Thymus (tissue), 11 donors: ENCODE measurements at regions not wholly inside any gene's neighbourhood (a gene's known extent, or its start where the extent isn't known, plus 50 kb on each side); places are given as distances from the start of the nearest gene placed in this dataset.

Experiments
- DNase-seq, 9 donors: peaks; one replicate each; pipeline ENCODE4 v3.0.0-alpha.2; 2013; ENCODE audit warnings: low spot score in 9 of 9, low read depth in 6 of 9, missing footprints in 1 of 9
- H3K27ac ChIP-seq, 2 donors: one replicate each; pipeline ENCODE4 v1.5.1; 2013; ENCODE audit warnings: control low read depth in 1 of 2, low read depth in 1 of 2, low read length in 1 of 2, mild to moderate bottlenecking in 1 of 2, moderate library complexity in 1 of 2
- H3K27me3 ChIP-seq, 2 donors: one replicate each; pipeline ENCODE4 v1.5.1; 2013; ENCODE audit warnings: low read length in 1 of 2; ENCODE audit not compliant: control insufficient read depth in 2 of 2, insufficient read depth in 1 of 2
- H3K36me3 ChIP-seq, 2 donors: one replicate each; pipeline ENCODE4 v1.5.1; 2013; ENCODE audit warnings: low read length in 1 of 2, mild to moderate bottlenecking in 1 of 2, moderate library complexity in 1 of 2; ENCODE audit not compliant: control insufficient read depth in 2 of 2, insufficient read depth in 2 of 2
- H3K4me1 ChIP-seq, 2 donors: one replicate each; pipeline ENCODE4 v1.5.1; 2013; ENCODE audit warnings: low read length in 2 of 2; ENCODE audit not compliant: control insufficient read depth in 2 of 2, insufficient read depth in 2 of 2
- H3K4me3 ChIP-seq, 2 donors: one replicate each; pipeline ENCODE4 v1.5.1; 2013; ENCODE audit warnings: low read length in 2 of 2, control low read depth in 1 of 2, mild to moderate bottlenecking in 1 of 2
- H3K9me3 ChIP-seq, 2 donors: one replicate each; pipeline ENCODE4 v1.5.1; 2013; ENCODE audit warnings: low read length in 1 of 2, mild to moderate bottlenecking in 1 of 2; ENCODE audit not compliant: control insufficient read depth in 2 of 2, insufficient read depth in 1 of 2
- WGBS: extraction: QIAGEN DNeasy Blood & Tissue Kit; methylation state at CpG from one replicate; pipeline ENCODE4 v1.1.7; 2013; 5-methylcytosine and 5-hydroxymethylcytosine counted together
- donor health status: healthy.

DNA sequence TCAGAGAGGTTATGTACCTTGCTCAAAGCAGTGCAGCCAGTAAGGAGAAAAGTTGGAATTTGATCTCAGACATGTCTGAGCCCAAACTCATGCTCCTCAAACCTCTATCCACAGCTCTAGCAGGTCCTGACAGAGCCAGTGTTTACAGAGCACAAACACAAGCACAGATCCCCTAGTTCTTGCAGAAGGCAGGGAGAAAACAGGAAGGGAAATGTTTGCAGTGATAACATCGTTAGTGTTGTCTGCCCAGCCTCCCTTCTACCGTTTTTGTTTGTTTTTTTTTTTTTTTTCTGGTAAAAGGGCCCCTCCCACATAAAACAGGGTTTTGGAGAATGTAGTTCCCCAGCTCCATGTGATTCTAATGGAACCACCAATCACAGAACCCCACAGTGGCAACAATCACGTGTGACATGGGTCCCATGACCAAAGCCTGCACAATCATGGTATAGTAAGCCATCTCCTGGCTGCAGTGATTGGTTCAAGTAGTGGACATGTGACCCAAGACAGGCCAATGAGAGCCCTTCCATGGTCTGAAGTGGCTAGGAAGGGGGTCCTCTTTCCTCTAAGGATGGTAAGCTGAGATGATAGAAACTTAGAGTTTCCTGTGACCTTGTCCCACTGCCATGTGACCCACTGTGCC is 513.4 kb downstream of the MED13L start:
- no peak for DNase-seq
- no peaks in the 10 kb centered on the region for H3K9me3 ChIP-seq
- 24% methylated on average over 3 of the region's 3 CpGs for WGBS
- no peaks in the 10 kb centered on the region for H3K27me3 ChIP-seq
- H3K36me3 ChIP-seq, result no peaks in the 10 kb centered on the region
- no peak overlapping the region for H3K27ac ChIP-seq
- H3K4me3 ChIP-seq, result no peak overlapping the region
- H3K4me1 ChIP-seq, result no peaks in the 10 kb centered on the region

DNA sequence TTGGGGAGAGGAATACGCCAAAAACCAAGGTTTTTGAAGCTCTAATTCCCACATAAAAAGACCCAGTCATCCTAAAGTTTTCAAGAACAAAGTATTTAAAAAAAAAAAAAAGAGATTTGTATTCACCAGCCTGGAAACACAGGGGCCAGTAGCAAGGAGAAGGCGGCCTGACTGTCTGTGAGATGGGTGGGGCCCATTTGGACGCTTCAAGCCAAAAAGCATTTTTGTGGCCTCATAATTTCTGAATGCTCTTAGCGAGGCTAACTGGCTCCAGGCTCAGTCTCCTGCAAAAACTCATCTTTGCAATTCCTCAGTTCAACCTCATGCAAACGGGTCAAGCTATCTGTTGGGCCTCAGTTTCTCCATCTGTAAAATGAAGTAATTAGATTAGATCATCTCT is 514.1 kb downstream of the MED13L start:
- H3K27ac ChIP-seq, result no peak overlapping the region
- H3K4me3 ChIP-seq, result no peak overlapping the region
- H3K4me1 ChIP-seq, result no peaks in the 10 kb centered on the region
- no peak for DNase-seq
- H3K9me3 ChIP-seq, result no peaks in the 10 kb centered on the region
- peaks cover 0 to 2% of the 10 kb centered on the region in 2 donors for H3K27me3 ChIP-seq
- WGBS, result 88% methylated on average over 5 of the region's 5 CpGs
- no peaks in the 10 kb centered on the region for H3K36me3 ChIP-seq

DNA sequence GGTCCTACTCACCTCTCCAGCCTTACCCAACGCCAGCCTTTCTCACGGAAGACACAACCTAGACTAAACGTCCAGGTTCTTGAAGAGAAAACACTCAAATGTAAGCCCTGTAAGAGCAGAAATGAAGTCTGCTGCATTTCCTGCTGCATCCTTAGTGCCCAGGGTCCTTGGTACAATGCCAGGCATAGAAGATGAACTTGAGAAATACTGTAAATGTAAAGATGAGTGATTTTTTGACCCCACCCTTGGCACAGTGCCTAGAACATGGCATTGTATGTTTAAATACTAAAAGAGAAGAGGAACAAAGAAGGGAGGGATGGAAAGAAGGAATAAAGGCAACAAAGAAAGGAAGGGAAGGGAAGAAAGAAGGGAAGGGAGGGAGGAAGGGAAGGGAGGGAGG is 514.6 kb downstream of the MED13L start:
- no peak for DNase-seq
- Histone ChIP-seq H3K36me3 (no peaks in the 10 kb centered on the region), H3K27ac (no peak overlapping the region), H3K27me3 (peaks cover 0 to 2% of the 10 kb centered on the region in 2 donors), H3K4me3 (no peak overlapping the region), H3K9me3 (no peaks in the 10 kb centered on the region), H3K4me1 (no peaks in the 10 kb centered on the region)
- 88% methylated on average over 3 of the region's 3 CpGs for WGBS

DNA sequence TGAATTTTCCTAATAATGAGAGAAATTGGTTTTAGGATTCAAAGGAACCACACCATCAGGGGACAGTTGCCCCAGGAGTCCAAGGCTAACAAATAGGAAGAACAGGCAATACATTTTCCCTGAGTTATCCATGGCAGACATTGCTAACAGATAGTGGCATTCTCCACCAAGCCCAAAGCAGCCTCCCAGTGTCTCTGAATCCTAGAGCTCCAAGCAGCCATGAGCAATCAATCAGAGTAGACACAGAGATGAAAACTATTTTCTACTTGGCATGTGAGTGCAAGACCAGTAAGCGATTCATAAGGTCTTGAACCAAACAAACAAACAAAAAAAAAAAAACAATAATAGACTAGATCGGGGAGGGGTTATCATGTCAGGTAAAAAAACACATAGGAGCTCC is 515.7 kb downstream of the MED13L start:
- Histone ChIP-seq H3K27me3 (peaks cover 0 to 2% of the 10 kb centered on the region in 2 donors), H3K27ac (no peak overlapping the region), H3K4me1 (no peaks in the 10 kb centered on the region), H3K9me3 (no peaks in the 10 kb centered on the region), H3K36me3 (no peaks in the 10 kb centered on the region), H3K4me3 (no peak overlapping the region)
- 94% methylated on average over 2 of the region's 2 CpGs for WGBS
- no peak for DNase-seq

DNA sequence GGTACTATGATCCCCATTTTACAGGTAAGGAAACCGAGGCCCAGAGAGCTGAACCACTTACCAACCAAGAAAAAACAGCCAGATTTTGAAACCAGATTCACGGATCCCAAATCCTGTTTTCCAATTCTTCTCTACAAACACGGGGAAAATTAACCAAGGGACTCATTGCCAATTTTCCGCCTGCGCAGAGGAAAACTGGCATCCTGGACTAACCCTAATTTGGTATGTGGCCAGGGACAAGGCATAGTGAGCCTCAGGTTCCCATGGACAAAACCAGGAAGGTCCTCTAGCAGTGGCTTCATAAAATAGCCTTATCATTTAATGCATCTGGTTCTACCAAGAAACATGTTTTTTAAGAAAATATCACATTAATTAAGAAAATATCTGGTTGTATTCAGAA is 517.3 kb downstream of the MED13L start:
- H3K27ac ChIP-seq, result no peak overlapping the region
- peaks cover 0 to 2% of the 10 kb centered on the region in 2 donors for H3K27me3 ChIP-seq
- no peaks in the 10 kb centered on the region for H3K36me3 ChIP-seq
- H3K4me1 ChIP-seq, result no peaks in the 10 kb centered on the region
- no peaks in the 10 kb centered on the region for H3K9me3 ChIP-seq
- 73% methylated on average over 5 of the region's 5 CpGs for WGBS
- DNase-seq, result no peak
- no peak overlapping the region for H3K4me3 ChIP-seq

DNA sequence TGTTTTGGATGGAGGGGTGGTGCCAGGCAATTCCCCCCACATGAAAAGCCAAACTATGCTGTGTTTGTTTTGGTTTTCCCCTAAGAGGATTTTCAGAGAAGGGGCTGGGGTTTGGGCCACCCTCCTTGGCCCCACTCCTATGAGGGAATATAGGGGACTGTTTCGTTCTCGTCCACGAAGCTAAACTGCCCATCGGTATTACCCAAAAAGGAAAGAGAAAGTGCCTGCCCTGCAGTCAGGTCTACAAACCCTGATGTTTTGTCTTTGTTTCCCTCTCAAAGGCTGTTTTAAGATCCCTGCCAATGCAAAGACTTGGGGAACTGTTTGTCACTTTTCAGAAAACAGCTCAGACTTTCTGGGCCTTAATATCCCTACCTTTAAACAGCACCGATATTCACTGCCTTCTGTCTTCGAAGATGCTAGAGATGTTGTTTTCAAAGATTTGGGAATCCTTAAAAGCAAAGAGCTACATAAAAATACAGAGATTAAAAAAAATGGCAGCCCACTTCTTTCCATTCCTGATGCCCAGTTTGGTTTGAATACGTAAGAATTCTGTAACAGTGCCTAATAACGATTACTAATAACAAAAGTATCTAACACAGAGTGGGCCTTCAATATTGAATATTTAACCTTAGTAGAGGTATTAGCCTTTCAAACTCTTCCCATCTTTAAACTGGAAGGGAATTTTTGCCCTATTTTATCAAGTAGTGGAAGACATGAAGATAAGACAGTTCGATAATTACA is 518.4 kb downstream of the MED13L start:
- WGBS, result 88% methylated on average over 9 of the region's 9 CpGs
- no peak for DNase-seq
- no peak overlapping the region for H3K27ac ChIP-seq
- H3K4me1 ChIP-seq, result no peaks in the 10 kb centered on the region
- H3K4me3 ChIP-seq, result no peak overlapping the region
- H3K36me3 ChIP-seq, result no peaks in the 10 kb centered on the region
- no peaks in the 10 kb centered on the region for H3K9me3 ChIP-seq
- peaks cover 0 to 2% of the 10 kb centered on the region in 2 donors for H3K27me3 ChIP-seq

DNA sequence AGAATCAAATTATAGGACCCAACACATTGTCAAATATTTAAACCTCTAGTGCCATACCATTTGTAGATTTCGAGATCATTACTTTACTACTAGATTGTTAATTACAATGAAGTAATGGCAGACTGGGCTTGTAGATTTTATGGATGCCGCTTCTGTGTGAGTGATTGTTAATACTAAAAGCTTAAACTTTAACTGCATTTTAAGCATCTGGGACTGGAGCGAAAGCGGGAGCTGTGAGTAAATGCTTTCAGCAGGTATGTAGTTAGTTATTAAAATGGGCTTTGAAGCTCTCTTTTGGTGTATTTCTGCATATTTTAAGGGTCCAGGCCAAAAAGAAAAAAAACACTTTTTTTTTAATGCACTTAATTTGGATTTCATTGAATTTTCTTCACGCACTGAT is 519.3 kb downstream of the MED13L start:
- H3K27me3 ChIP-seq, result peaks cover 0 to 2% of the 10 kb centered on the region in 2 donors

DNA sequence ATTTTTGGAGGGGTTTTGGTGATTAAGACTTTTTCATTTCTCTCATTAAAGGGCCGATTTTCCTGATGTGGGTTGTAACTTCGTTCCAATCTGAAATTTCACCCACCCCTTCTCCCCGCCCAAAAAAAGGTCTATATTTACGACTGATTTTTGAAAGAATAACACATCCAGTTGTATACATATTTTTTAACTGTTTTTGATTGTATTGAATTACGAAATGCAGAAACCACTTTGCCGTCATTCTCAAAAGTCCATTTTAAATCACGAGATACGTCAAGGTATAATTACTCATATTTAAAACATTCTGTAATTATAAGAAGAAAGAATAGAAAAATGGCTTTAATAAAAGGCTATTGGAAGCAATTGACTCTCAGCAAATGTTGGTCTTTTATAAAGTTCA is 520.7 kb downstream of the MED13L start:
- 89% methylated on average over 8 of the region's 8 CpGs for WGBS
- no peak overlapping the region for H3K4me3 ChIP-seq
- H3K27me3 ChIP-seq, result peaks cover 0 to 2% of the 10 kb centered on the region in 2 donors
- no peak for DNase-seq
- H3K27ac ChIP-seq, result no peak overlapping the region
- no peaks in the 10 kb centered on the region for H3K36me3 ChIP-seq
- no peaks in the 10 kb centered on the region for H3K4me1 ChIP-seq
- H3K9me3 ChIP-seq, result no peaks in the 10 kb centered on the region

More for the DNA sequence above, 519.3 kb downstream of the MED13L start:
- Histone ChIP-seq H3K9me3 (no peaks in the 10 kb centered on the region), H3K36me3 (no peaks in the 10 kb centered on the region), H3K27ac (no peak overlapping the region), H3K4me1 (no peaks in the 10 kb centered on the region), H3K4me3 (no peak overlapping the region)
- DNase-seq, result no peak
- WGBS, result 96% methylated on average over 5 of the region's 5 CpGs

DNA sequence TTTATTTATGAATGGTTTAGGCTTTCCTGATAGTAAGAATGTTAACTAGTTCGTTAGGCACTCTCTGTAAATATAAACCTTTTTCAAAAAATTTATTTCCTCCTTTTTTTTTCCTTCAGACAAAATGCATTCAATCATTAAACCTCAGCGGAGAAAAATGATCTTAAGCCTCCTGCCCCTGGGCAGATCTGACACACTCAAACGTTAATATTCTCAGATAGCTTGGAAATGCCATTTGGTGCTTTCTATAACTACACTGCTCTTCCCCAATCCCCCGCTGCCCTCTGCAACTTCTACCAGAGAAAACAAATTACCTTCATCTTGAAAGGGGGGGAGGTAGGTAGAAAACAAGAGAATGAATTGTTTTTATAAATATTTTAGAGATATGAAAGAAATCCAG is 521.2 kb downstream of the MED13L start:
- DNase-seq, result no peak
- WGBS, result 43% methylated on average over 4 of the region's 4 CpGs
- Histone ChIP-seq H3K9me3 (no peaks in the 10 kb centered on the region), H3K27ac (no peak overlapping the region), H3K4me3 (no peak overlapping the region), H3K36me3 (no peaks in the 10 kb centered on the region), H3K27me3 (peaks cover 0 to 2% of the 10 kb centered on the region in 2 donors), H3K4me1 (no peaks in the 10 kb centered on the region)
